ENCODE measurements at regions not wholly inside any gene's neighbourhood (a gene's known extent, or its start where the extent isn't known, plus 50 kb on each side); places are given as distances from the start of the nearest gene placed in this dataset.

DNA sequence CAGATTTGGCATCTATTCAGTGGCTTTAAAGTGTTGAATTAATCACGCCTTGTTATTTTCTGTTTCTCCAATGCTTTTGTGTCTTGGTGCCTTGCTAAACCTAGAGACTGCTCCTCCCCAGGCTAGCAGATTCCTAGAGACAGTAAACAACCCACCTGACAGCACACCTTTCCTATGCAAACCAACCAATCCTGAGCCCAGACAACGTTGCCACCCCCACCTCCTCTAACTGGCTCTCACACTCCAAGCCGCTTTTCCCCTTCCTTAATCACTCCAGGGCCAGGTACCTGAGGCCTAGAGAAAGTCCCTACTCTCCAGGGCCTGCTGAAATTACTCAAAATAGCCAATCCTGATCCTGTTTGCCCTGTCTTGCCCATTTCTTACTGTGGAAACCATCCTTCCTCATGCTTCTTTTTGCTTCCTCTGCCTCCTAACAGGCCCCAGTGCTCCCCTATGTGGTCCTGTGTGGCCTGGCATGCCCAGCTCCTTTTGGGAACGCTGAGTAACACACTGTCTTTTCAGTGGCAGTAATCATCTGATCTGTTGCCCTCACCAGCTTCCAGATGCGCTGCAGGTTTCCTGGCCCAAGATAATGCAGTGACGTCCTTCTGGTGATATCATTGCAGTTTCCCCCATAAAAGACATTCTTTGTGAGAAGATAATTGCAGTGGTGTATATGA lies 53.4 kb downstream of the GAS1 start:
- FAIRE-seq (no peak), DNase-seq (ENCODE audit: insufficient read length) (no peak)
- TF ChIP-seq POLR2AphosphoS5 (IDR thresholded peaks at IDR 0.05; ENCODE audit: low read depth, low read length) (no peak), POLR2A (IDR thresholded peaks at IDR 0.05; ENCODE audit: low read depth, low read length) (no peak), TAF1 (IDR thresholded peaks at IDR 0.05; ENCODE audit: borderline replicate concordance, low read depth, low read length) (no peak)

DNA sequence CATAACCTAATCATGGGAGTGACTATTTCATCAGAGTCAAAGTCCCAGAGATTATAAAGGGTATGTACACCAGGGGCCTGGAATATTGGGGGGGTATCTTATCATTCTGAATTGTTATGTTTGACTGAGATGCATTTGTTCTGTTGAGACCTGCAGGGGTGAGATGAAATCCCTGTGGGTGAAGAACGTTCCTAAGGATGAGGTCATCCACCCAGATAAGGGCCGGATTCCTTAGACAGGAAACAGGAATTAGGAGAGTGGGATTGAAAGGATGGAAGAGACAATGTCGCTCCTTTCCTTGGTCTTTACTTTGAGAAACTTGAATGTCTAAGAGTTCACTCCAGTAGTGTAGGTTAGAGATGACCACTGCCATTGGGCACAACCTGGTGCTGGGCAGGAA lies 54.7 kb downstream of the GAS1 start:
- TF ChIP-seq POLR2A (IDR thresholded peaks at IDR 0.05; ENCODE audit: low read depth, low read length) (no peak), TAF1 (IDR thresholded peaks at IDR 0.05; ENCODE audit: borderline replicate concordance, low read depth, low read length) (no peak), POLR2AphosphoS5 (IDR thresholded peaks at IDR 0.05; ENCODE audit: low read depth, low read length) (no peak)
- DNase-seq (ENCODE audit: insufficient read length) (no peak), FAIRE-seq (no peak)

DNA sequence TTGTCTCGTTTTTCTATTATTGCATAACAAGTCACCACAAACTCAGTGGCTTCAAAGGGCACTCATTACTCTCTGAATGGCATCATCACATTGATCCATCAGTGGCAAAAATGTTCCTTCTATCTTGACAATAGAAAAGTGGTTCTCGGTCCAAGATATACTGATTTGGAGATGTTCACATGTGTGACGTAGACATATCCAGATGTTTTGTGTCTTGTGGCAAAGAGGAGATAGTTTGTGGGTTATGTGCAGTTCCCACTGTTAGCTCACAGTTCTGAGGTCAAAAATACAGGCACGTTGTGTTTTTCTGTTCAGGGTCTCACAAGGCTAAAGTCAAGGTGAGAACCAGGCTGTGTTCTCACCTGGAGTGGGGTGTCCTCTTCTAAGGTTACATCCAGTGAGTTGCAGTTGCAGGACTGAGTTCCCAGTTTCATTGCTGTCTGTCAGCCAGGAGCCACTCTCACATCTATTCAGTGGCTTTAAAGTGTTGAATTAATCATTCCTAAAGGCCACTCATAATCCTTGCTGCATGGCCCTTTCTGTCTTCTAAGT lies 55.3 kb downstream of the GAS1 start:
- no peak for FAIRE-seq
- TF ChIP-seq POLR2AphosphoS5 (IDR thresholded peaks at IDR 0.05; ENCODE audit: low read depth, low read length) (no peak), POLR2A (IDR thresholded peaks at IDR 0.05; ENCODE audit: low read depth, low read length) (no peak), TAF1 (IDR thresholded peaks at IDR 0.05; ENCODE audit: borderline replicate concordance, low read depth, low read length) (no peak)

DNA sequence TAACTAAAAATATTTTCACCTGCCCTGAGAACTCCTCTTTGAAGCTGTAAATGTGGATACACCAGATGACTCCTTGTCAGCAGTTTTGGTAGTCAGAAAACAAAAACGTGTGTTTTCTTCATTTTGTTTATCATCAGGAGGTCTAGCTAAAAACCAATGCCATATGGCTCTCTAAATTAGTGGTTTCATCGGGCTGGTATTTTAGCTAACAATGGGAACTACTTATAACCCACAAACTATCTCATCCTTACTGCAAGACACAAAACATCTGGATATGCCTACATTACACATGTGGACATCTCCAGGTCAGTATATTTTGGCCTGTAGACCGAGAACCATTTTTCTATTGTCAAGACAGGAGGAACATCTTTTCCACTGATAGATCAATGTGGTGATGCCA lies 56.2 kb downstream of the GAS1 start:
- TF ChIP-seq TAF1 (IDR thresholded peaks at IDR 0.05; ENCODE audit: borderline replicate concordance, low read depth, low read length) (no peak), POLR2A (IDR thresholded peaks at IDR 0.05; ENCODE audit: low read depth, low read length) (no peak), POLR2AphosphoS5 (IDR thresholded peaks at IDR 0.05; ENCODE audit: low read depth, low read length) (no peak)
- FAIRE-seq, result no peak
- DNase-seq (ENCODE audit: insufficient read length), result no peak

More for the DNA sequence above, 55.3 kb downstream of the GAS1 start:
- DNase-seq (ENCODE audit: insufficient read length), result no peak

DNA sequence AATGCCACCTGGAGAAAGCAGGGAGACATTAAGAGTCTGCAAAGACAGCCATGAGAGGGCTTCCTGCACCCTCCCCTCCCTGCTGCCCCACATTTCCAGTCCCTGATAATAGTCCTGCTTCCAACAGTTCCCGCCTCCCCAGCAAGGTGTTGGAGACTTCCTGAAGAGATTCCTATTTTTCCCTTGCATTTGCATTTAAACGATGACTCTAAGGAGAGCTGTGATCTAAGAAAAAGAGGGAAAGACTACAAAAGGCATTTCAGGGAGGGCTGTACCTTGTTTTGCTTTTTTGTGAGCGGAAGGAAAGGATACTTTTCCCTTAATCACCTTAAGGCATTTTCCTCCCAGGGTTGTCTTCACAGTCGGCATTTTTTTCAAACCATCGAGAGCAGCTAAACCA lies 62.1 kb downstream of the GAS1 start:
- DNase-seq (ENCODE audit: insufficient read length) (no peak), FAIRE-seq (no peak)
- no peak for TF ChIP-seq POLR2AphosphoS5 (IDR thresholded peaks at IDR 0.05; ENCODE audit: low read depth, low read length)
- no peak for TF ChIP-seq TAF1 (IDR thresholded peaks at IDR 0.05; ENCODE audit: borderline replicate concordance, low read depth, low read length)
- TF ChIP-seq POLR2A (IDR thresholded peaks at IDR 0.05; ENCODE audit: low read depth, low read length), result no peak

DNA sequence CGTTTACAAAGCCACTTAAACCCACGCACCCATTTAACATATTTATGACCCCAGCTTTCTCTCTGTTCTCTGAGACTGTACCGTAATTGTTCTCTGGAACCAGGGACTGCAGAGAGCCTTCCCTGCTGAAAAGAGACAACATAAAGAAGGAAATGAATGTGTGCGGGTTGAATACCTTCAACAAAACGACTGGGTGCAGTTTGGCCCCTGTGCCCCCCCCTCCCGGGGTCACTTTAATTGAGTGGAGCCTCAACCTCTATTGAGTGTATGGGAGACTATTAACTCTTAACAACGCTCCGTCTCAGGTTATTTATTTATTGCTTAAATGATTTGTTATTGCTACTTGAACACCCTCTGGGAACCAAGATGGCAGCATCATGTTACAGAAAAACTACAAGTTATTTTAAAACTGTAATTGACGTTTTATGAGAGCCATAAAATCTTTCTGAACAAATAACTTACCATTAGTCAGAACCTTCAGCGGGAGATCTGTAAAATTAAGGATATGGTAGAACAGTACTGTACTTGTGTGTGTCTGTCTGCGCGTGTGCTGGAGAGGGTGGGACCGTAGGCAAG lies 70.6 kb downstream of the GAS1 start:
- DNase-seq (ENCODE audit: insufficient read length) (no peak), FAIRE-seq (no peak)
- no peak for TF ChIP-seq POLR2AphosphoS5 (IDR thresholded peaks at IDR 0.05; ENCODE audit: low read depth, low read length)
- no peak for TF ChIP-seq POLR2A (IDR thresholded peaks at IDR 0.05; ENCODE audit: low read depth, low read length)
- no peak for TF ChIP-seq TAF1 (IDR thresholded peaks at IDR 0.05; ENCODE audit: borderline replicate concordance, low read depth, low read length)

DNA sequence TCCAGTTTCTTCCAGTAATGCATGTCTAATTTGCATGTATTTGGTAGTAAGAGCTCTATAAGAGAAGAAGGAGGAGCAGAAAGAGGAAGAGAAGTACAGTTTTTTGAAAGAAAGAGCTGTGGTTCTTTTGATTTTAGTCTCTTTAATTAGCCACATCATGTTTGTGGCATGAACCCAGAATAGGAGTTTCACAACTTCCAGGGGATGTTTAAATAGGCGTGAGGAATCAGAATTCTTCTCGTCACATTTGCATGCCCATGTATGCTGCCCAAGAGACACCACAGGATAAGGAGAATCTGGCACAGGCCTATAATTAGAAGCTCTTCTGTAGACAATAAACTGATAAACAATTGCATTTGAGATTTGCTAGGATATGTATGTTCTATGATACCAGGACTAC lies 78.7 kb downstream of the GAS1 start:
- FAIRE-seq (no peak), DNase-seq (ENCODE audit: insufficient read length) (no peak)
- TF ChIP-seq POLR2A (IDR thresholded peaks at IDR 0.05; ENCODE audit: low read depth, low read length) (no peak), POLR2AphosphoS5 (IDR thresholded peaks at IDR 0.05; ENCODE audit: low read depth, low read length) (no peak), TAF1 (IDR thresholded peaks at IDR 0.05; ENCODE audit: borderline replicate concordance, low read depth, low read length) (no peak)

DNA sequence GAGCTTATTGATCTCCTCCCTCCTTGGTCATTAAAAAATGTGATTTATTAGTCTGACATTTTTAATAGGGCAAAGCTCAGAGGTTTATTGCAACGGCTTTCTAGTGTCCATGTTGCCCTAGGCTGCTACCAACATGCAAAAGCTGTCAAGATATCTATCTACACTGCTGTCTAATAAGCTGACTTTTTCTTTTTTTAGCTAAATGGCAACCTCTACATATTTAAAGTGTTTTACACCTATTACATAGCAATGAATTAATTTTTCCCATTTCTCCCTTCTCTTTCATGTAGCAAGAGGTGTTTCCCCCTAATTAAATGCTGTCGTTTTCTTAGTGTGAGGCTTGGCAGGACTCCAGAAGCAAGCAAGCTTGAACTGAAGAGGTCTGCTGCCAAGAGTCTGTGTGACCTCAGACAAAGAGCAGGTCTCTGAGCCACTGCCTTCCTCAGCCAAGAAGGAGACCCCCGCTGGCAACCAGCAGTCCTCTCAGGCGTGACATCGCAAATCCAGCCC lies 79.4 kb downstream of the GAS1 start:
- FAIRE-seq (no peak), DNase-seq (ENCODE audit: insufficient read length) (no peak)
- TF ChIP-seq TAF1 (IDR thresholded peaks at IDR 0.05; ENCODE audit: borderline replicate concordance, low read depth, low read length), result no peak
- TF ChIP-seq POLR2AphosphoS5 (IDR thresholded peaks at IDR 0.05; ENCODE audit: low read depth, low read length), result no peak
- no peak for TF ChIP-seq POLR2A (IDR thresholded peaks at IDR 0.05; ENCODE audit: low read depth, low read length)

DNA sequence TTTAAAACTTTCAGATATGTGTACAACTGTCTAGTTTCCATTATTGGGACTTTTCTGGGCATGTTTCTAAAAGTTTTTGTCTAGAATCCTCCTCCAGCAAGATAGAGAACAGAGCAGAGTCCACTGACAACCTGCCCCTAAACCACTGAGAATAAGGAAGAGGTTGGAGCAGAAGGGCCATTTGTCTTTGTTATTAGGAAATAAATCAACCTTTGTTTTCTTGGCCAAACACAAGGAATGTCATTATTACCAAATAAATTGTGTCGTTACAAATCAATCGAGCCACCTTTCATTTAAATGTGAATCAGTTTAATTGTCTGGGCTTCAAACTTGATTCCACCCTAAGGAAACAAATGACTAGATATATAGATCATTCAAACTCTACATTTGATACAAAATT lies 81.4 kb downstream of the GAS1 start:
- DNase-seq (ENCODE audit: insufficient read length) (no peak), FAIRE-seq (no peak)
- TF ChIP-seq TAF1 (IDR thresholded peaks at IDR 0.05; ENCODE audit: borderline replicate concordance, low read depth, low read length), result no peak
- no peak for TF ChIP-seq POLR2AphosphoS5 (IDR thresholded peaks at IDR 0.05; ENCODE audit: low read depth, low read length)
- TF ChIP-seq POLR2A (IDR thresholded peaks at IDR 0.05; ENCODE audit: low read depth, low read length), result no peak

DNA sequence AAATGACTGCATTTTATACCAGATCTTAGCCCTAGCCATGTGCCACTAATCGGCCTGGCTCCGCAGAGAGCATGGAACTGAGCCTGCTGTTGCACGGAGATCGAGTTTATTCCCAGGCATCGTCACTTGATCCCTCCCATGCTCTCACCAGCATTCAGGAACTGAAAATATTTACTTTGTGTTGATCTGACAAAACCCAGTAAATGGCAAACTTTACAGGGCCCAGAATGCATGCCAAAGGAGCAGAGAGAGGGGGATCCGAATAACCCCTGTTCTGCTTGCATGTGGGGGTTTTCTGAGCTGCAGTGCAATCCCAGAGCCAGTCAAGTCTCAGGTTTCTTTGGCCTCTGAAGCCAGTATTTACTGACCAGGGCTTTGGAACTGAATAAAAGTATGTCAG lies 87.3 kb downstream of the GAS1 start:
- no peak for TF ChIP-seq POLR2AphosphoS5 (IDR thresholded peaks at IDR 0.05; ENCODE audit: low read depth, low read length)
- no peak for TF ChIP-seq TAF1 (IDR thresholded peaks at IDR 0.05; ENCODE audit: borderline replicate concordance, low read depth, low read length)
- no peak for TF ChIP-seq POLR2A (IDR thresholded peaks at IDR 0.05; ENCODE audit: low read depth, low read length)
- FAIRE-seq (no peak), DNase-seq (ENCODE audit: insufficient read length) (no peak)

DNA sequence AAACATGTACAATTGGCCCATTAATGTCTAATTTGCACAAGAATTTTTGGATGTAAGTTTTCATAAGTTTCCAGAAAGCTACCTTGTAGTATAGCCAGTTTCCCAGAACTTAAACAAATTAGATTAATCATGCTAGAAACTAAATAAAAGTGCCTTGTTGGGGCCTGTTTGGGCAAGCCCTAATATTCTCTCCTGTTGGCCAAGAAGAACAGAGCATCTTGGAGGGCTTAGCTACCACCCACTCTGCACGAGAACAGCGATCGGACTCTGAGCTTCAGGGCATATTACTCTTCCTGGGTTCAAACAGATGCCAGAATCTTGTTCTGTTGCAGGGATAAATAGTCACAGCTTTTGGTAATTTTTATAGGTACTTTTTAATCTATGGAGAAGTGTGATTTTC lies 88.2 kb downstream of the GAS1 start:
- FAIRE-seq (no peak), DNase-seq (ENCODE audit: insufficient read length) (no peak)
- TF ChIP-seq POLR2AphosphoS5 (IDR thresholded peaks at IDR 0.05; ENCODE audit: low read depth, low read length), result no peak
- TF ChIP-seq TAF1 (IDR thresholded peaks at IDR 0.05; ENCODE audit: borderline replicate concordance, low read depth, low read length), result no peak
- no peak for TF ChIP-seq POLR2A (IDR thresholded peaks at IDR 0.05; ENCODE audit: low read depth, low read length)

DNA sequence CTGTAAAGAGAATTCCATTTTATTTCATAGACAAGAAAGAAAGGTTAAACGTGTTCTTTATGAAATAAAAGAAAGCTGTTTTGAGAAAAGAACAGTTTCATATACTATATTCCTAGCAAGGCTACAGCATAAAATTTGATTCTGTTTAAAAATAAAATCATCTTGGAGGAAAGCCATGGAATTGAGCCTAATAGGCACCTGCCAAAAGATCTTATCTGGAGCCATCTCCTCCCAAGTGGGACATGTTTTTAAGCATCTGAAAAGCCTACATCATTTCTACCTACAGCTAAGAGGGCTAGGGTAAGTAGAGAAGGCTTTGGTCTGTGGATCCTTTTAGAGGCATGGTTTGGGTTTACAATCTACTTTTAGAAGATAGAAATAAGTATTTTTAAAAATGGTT lies 89.3 kb downstream of the GAS1 start:
- TF ChIP-seq TAF1 (IDR thresholded peaks at IDR 0.05; ENCODE audit: borderline replicate concordance, low read depth, low read length) (no peak), POLR2AphosphoS5 (IDR thresholded peaks at IDR 0.05; ENCODE audit: low read depth, low read length) (no peak), POLR2A (IDR thresholded peaks at IDR 0.05; ENCODE audit: low read depth, low read length) (no peak)
- FAIRE-seq (no peak), DNase-seq (ENCODE audit: insufficient read length) (no peak)

All from GM12892 (cell line).